Panc1 (cell line): ENCODE measurements at regions not wholly inside any gene's neighbourhood (a gene's known extent, or its start where the extent isn't known, plus 50 kb on each side); places are given as distances from the start of the nearest gene placed in this dataset.

Source experiments
- ATAC-seq: fragments of 200-7000 bp; cut with Tn5 transposase; 2 replicates; pipeline ENCODE4 v1.9.1; 2020; ENCODE audit warnings: mild to moderate bottlenecking, moderate library complexity
- BruUV-seq: library from RNA; stranded (reverse); fragments of 400-500 nt; replicated peaks from 2 replicates; lab custom pipeline; 2021; lab: Mats Ljungman, UMichigan
- CTCF ChIA-PET: fragments of 300-600 bp; sonication (Branson Sonifier 250); formaldehyde crosslinking; loops from one replicate; lab custom pipeline; 2022; ENCODE audit warnings: antibody characterized with exemption; lab: Charles Lee
- POLR2A ChIA-PET: fragments of 300-600 bp; sonication (Branson Sonifier 250); formaldehyde crosslinking; loops from one replicate; lab custom pipeline; 2022; ENCODE audit warnings: antibody characterized with exemption; lab: Charles Lee
- DNase-seq: peaks from one replicate; pipeline ENCODE4 v3.0.0-alpha.2; 2010; ENCODE audit warnings: low read depth, low spot score
- H3K27ac ChIP-seq: 2 replicates; pipeline ENCODE4 v1.5.1; 2011; ENCODE audit warnings: mild to moderate bottlenecking, low read length, inconsistent platforms
- H3K27me3 ChIP-seq: fragments of 200-500 bp; sonication (Bioruptor generic); 2 replicates; pipeline ENCODE4 v1.6.0; 2014; ENCODE audit warnings: low read length, inconsistent platforms; ENCODE audit not compliant: control insufficient read depth, insufficient read depth
- H3K36me3 ChIP-seq: fragments of 200-500 bp; sonication (Bioruptor generic); 2 replicates; pipeline ENCODE4 v1.5.1; 2014; ENCODE audit warnings: inconsistent platforms, mild to moderate bottlenecking, low read length, moderate library complexity; ENCODE audit not compliant: control insufficient read depth, insufficient read depth
- H3K4me1 ChIP-seq: 2 replicates; pipeline ENCODE4 v1.5.1; 2011; ENCODE audit warnings: inconsistent platforms, mild to moderate bottlenecking, low read length, moderate library complexity; ENCODE audit not compliant: control insufficient read depth, insufficient read depth
- H3K4me3 ChIP-seq, 2 experiments: 2 replicates each; pipeline ENCODE4 v1.5.1; 2011 to 2012; ENCODE audit warnings: low read depth in 2 of 2, low read length in 2 of 2, mild to moderate bottlenecking in 2 of 2, inconsistent platforms in 1 of 2, moderate library complexity in 1 of 2
- H3K9me3 ChIP-seq: fragments of 200-500 bp; sonication (Bioruptor generic); 2 replicates; pipeline ENCODE4 v1.5.1; 2014; ENCODE audit warnings: low read depth, mild to moderate bottlenecking, inconsistent platforms, low read length, moderate library complexity; ENCODE audit not compliant: control insufficient read depth, insufficient read depth
- POLR2AphosphoS5 ChIP-seq: IDR thresholded peaks from 2 replicates; pipeline ENCODE4 v1.6.1; 2012; ENCODE audit warnings: mild to moderate bottlenecking, low read depth, low read length, moderate library complexity
- REST ChIP-seq, 2 experiments: IDR thresholded peaks; 2 replicates each; pipeline ENCODE4 v1.6.1; 2011 to 2012; ENCODE audit warnings: low read depth in 2 of 2, control low read depth in 1 of 2, low read length in 1 of 2, mild to moderate bottlenecking in 1 of 2, moderate library complexity in 1 of 2; ENCODE audit not compliant: insufficient read depth in 1 of 2
- SIN3A ChIP-seq: IDR thresholded peaks from 2 replicates; pipeline ENCODE4 v1.6.1; 2012; ENCODE audit warnings: low read depth, mild to moderate bottlenecking, low read length, moderate library complexity, borderline replicate concordance; ENCODE audit not compliant: insufficient read depth
- TCF7L2 ChIP-seq: IDR thresholded peaks from 2 replicates; pipeline ENCODE4 v1.6.1; 2011; ENCODE audit warnings: mild to moderate bottlenecking, low read depth, low read length, inconsistent platforms
- in situ Hi-C: cut with HindIII; loops from 2 replicates; pipeline ENCODE4 v1.10.0; 2016; ENCODE audit warnings: low sequenced_read_pairs, low pct_unique_long_range_greater_than_20kb
- intact Hi-C: fragments of 100-400 bp; cut with micrococcal nuclease; formaldehyde crosslinking; loops from one replicate; pipeline ENCODE4 v1.10.0; 2022; ENCODE audit not compliant: unreplicated experiment
- TF ChIP-seq, protein P1 (sequence below): fragments of 450-650 bp; IDR thresholded peaks from 2 replicates; pipeline ENCODE4 v1.5.1; 2017; ENCODE audit warnings: mild to moderate bottlenecking

DNA sequence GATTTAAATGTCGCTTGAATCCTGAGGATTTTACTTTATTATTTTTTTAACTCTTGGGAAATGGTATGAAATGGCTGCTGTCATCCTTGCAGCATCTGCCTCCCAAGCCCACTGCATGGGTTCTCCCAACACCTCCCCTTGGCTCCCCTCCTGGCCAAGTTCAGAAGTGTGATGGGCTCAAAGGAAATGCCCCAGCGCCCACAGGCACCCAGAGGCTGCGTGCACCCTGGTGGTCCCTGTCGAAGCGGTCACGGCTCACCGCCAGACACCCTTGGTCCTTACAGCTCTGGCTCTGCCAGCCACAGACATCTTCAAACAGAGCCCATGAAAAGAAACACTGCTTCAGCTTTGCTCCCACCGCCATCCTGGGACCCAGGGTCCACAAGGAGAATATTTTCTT lies 334.7 kb downstream of the SOX9 start:
- ChIA-PET POLR2A (no interaction called here), CTCF (interaction anchor here (0.6 kb wide), 1 partner anchor 45 kb away, joined by 4 read pairs; no protein-coding TSS in a partner anchor)
- no TSS peak for BruUV-seq
- H3K27me3 ChIP-seq = no peaks in the 10 kb centered on the region
- intact Hi-C loops (no loop called here), in situ Hi-C loops (no loop called here)
- DNase-seq (no peak), ATAC-seq (peak; percentile 22)
- peak overlapping the region; percentile 98 for H3K27ac ChIP-seq
- H3K4me3 ChIP-seq = peak overlapping the region in 1 of 2 experiments; percentile 28; a peak in 2 of 4 replicates
- H3K4me1 ChIP-seq = peaks cover 93% of the 10 kb centered on the region
- H3K36me3 ChIP-seq = no peaks in the 10 kb centered on the region
- no peak for TF ChIP-seq SIN3A
- TF ChIP-seq REST (IDR thresholded peaks at IDR 0.05; ENCODE audit: insufficient read depth in 1 of 2, low read depth in 2 of 2, low read length in 1 of 2) = no peak
- no peaks in the 10 kb centered on the region for H3K9me3 ChIP-seq

- DNase-seq = no peak
- peaks cover 93% of the 10 kb centered on the region for H3K4me1 ChIP-seq
- intact Hi-C loops (no loop called here), in situ Hi-C loops (no loop called here)
- peak overlapping the region in 1 of 2 experiments; percentile 28; a peak in 2 of 4 replicates for H3K4me3 ChIP-seq
- ChIA-PET CTCF (interaction anchor here (0.6 kb wide), 1 partner anchor 45 kb away, joined by 4 read pairs; no protein-coding TSS in a partner anchor), POLR2A (interaction anchor here (0.6 kb wide), 1 partner anchor 20 kb away, joined by 3 read pairs; no protein-coding TSS in a partner anchor)
- peak; percentile 63 for ATAC-seq
- H3K27me3 ChIP-seq = no peaks in the 10 kb centered on the region
- TF ChIP-seq POLR2AphosphoS5 = no peak; the same call in 1 of the 2 replicates
- no peak for TF ChIP-seq SIN3A
- TF ChIP-seq REST (IDR thresholded peaks at IDR 0.05; ENCODE audit: insufficient read depth in 1 of 2, low read depth in 2 of 2, low read length in 1 of 2) = no peak
- peak; percentile 56 for TF ChIP-seq TCF7L2
- TF ChIP-seq, protein P1, sequence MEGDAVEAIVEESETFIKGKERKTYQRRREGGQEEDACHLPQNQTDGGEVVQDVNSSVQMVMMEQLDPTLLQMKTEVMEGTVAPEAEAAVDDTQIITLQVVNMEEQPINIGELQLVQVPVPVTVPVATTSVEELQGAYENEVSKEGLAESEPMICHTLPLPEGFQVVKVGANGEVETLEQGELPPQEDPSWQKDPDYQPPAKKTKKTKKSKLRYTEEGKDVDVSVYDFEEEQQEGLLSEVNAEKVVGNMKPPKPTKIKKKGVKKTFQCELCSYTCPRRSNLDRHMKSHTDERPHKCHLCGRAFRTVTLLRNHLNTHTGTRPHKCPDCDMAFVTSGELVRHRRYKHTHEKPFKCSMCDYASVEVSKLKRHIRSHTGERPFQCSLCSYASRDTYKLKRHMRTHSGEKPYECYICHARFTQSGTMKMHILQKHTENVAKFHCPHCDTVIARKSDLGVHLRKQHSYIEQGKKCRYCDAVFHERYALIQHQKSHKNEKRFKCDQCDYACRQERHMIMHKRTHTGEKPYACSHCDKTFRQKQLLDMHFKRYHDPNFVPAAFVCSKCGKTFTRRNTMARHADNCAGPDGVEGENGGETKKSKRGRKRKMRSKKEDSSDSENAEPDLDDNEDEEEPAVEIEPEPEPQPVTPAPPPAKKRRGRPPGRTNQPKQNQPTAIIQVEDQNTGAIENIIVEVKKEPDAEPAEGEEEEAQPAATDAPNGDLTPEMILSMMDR = no peak
- peak overlapping the region; percentile 98 for H3K27ac ChIP-seq
- no peaks in the 10 kb centered on the region for H3K9me3 ChIP-seq
- H3K36me3 ChIP-seq = no peaks in the 10 kb centered on the region
- no TSS peak for BruUV-seq
Measured at GRCh38 chr17:72456075-72456474, 335.3 kb downstream of the SOX9 start.
